ENCODE measurements at regions not wholly inside any gene's neighbourhood (a gene's known extent, or its start where the extent isn't known, plus 50 kb on each side); places are given as distances from the start of the nearest gene placed in this dataset.

- no peak overlapping the region for H3K4me3 ChIP-seq
- H3K36me3 ChIP-seq = no peaks in the 10 kb centered on the region
- no peaks in the 10 kb centered on the region for H3K4me1 ChIP-seq
- H3K27me3 ChIP-seq = peaks cover 0 to 33% of the 10 kb centered on the region in 2 donors
- no peaks in the 10 kb centered on the region for H3K9me3 ChIP-seq
- H3K27ac ChIP-seq = no peak overlapping the region
- intact Hi-C loops (cut with DNase I; ENCODE audit: low total_unique reads) = no loop called here
- no peak for DNase-seq (ENCODE audit: low spot score in 2 of 2)
- TF ChIP-seq CTCF (IDR thresholded peaks at IDR 0.05) = no peak
- no peak for TF ChIP-seq POLR2A (IDR thresholded peaks at IDR 0.05)
- no peak for TF ChIP-seq POLR2AphosphoS5 (IDR thresholded peaks at IDR 0.05)
These were observed 74.6 kb downstream of the TRIM42 start for GRCh38 chr3:140752499-140752898.

- intact Hi-C loops (cut with DNase I; ENCODE audit: low total_unique reads) = no loop called here
- Histone ChIP-seq H3K9me3 (no peaks in the 10 kb centered on the region), H3K36me3 (no peaks in the 10 kb centered on the region), H3K27me3 (peaks cover 0 to 28% of the 10 kb centered on the region in 2 donors), H3K4me1 (no peaks in the 10 kb centered on the region), H3K4me3 (no peak overlapping the region), H3K27ac (no peak overlapping the region)
- DNase-seq (ENCODE audit: low spot score in 2 of 2) = no peak
- TF ChIP-seq POLR2A (IDR thresholded peaks at IDR 0.05) = no peak
- TF ChIP-seq CTCF (IDR thresholded peaks at IDR 0.05) = no peak
These were observed 76.2 kb downstream of the TRIM42 start for GRCh38 chr3:140753865-140754754.

GRCh38 chr3:140754936-140755335, 77.1 kb downstream of the TRIM42 start:
- no peak for DNase-seq (ENCODE audit: low spot score in 2 of 2)
- Histone ChIP-seq H3K4me1 (no peaks in the 10 kb centered on the region), H3K27me3 (peaks cover 0 to 25% of the 10 kb centered on the region in 2 donors), H3K9me3 (no peaks in the 10 kb centered on the region), H3K4me3 (no peak overlapping the region), H3K36me3 (no peaks in the 10 kb centered on the region), H3K27ac (no peak overlapping the region)
- no peak for TF ChIP-seq CTCF (IDR thresholded peaks at IDR 0.05)
- no peak for TF ChIP-seq POLR2AphosphoS5 (IDR thresholded peaks at IDR 0.05)
- TF ChIP-seq POLR2A (IDR thresholded peaks at IDR 0.05) = no peak
- intact Hi-C loops (cut with DNase I; ENCODE audit: low total_unique reads) = no loop called here

GRCh38 chr3:140756240-140757016, 78.6 kb downstream of the TRIM42 start:
- Histone ChIP-seq H3K27ac (no peak overlapping the region), H3K27me3 (peaks cover 0 to 12% of the 10 kb centered on the region in 2 donors), H3K4me3 (no peak overlapping the region), H3K4me1 (no peaks in the 10 kb centered on the region), H3K9me3 (no peaks in the 10 kb centered on the region), H3K36me3 (no peaks in the 10 kb centered on the region)
- intact Hi-C loops (cut with DNase I; ENCODE audit: low total_unique reads) = no loop called here
- TF ChIP-seq POLR2A (IDR thresholded peaks at IDR 0.05) (no peak), POLR2AphosphoS5 (IDR thresholded peaks at IDR 0.05) (no peak), CTCF (IDR thresholded peaks at IDR 0.05) (no peak)
- DNase-seq (ENCODE audit: low spot score in 2 of 2) = no peak
